Endothelial cell of umbilical vein (primary cell): ENCODE measurements at regions not wholly inside any gene's neighbourhood (a gene's known extent, or its start where the extent isn't known, plus 50 kb on each side); places are given as distances from the start of the nearest gene placed in this dataset.

Source experiments
- BruUV-seq: library from RNA; stranded (reverse); fragments of 400-500 nt; replicated peaks from 2 replicates; lab custom pipeline; 2021; lab: Mats Ljungman, UMichigan
- CTCF ChIA-PET: fragments of 300-600, 350-600 bp; sonication (Branson Sonifier 250); formaldehyde crosslinking; loops from one replicate; lab custom pipeline; 2021; ENCODE audit warnings: antibody characterized with exemption, inconsistent platforms; lab: Charles Lee
- POLR2A ChIA-PET: fragments of 300-600, 350-600 bp; sonication (Branson Sonifier 250); formaldehyde crosslinking; loops from one replicate; lab custom pipeline; 2021; ENCODE audit warnings: antibody characterized with exemption, inconsistent platforms; lab: Charles Lee
- DNase-seq: peaks from one replicate; pipeline ENCODE4 v3.0.0-alpha.2; 2011; ENCODE audit warnings: low read depth, low spot score
- FAIRE-seq: peaks from 2 replicates; lab custom pipeline; 2011; peaks lifted over from hg19 to GRCh38; lab: Jason Lieb, UNC
- H2AFZ ChIP-seq: 2 replicates; pipeline ENCODE4 v1.6.0; 2012; ENCODE audit warnings: low read depth, low read length, control low read depth, inconsistent platforms
- H3K27ac ChIP-seq: 2 replicates; pipeline ENCODE4 v1.5.1; 2011; ENCODE audit warnings: low read depth, mild to moderate bottlenecking, control low read depth, low read length, moderate library complexity; ENCODE audit not compliant: insufficient read depth
- H3K27me3 ChIP-seq, 2 experiments: 2 replicates each; pipeline versions ENCODE4 v1.6.0 to v1.6.1; 2011; ENCODE audit warnings: low read length in 2 of 2, mixed read lengths in 1 of 2; ENCODE audit not compliant: control insufficient read depth in 2 of 2, insufficient read depth in 2 of 2
- H3K36me3 ChIP-seq, 2 experiments: 2 replicates in 1 of 2; 3 replicates in 1 of 2; pipeline ENCODE4 v1.5.1; 2011; ENCODE audit warnings: low read length in 2 of 2, mild to moderate bottlenecking in 1 of 2, moderate library complexity in 1 of 2; ENCODE audit not compliant: control insufficient read depth in 2 of 2, insufficient read depth in 2 of 2; ENCODE audit errors: extremely low read depth in 1 of 2
- H3K4me1 ChIP-seq: 3 replicates; pipeline ENCODE4 v1.5.1; 2011; ENCODE audit warnings: mild to moderate bottlenecking, low read length; ENCODE audit not compliant: control insufficient read depth, insufficient read depth; ENCODE audit errors: extremely low read depth
- H3K4me2 ChIP-seq: 2 replicates; pipeline ENCODE4 v1.6.1; 2011; ENCODE audit warnings: low read length, control low read depth, mixed read lengths; ENCODE audit not compliant: insufficient read depth
- H3K4me3 ChIP-seq, 3 experiments: fragments of 200-600 bp in 1 of 3; sonication (generic), shearing (Covaris generic) in 1 of 3; replicated peaks in 1 of 3; 2 replicates each; pipeline ENCODE4 v1.5.1; 2011 to 2016; ENCODE audit warnings: control low read depth in 3 of 3, low read length in 3 of 3, mild to moderate bottlenecking in 2 of 3, inconsistent platforms in 1 of 3, low read depth in 1 of 3, moderate library complexity in 1 of 3; ENCODE audit not compliant: insufficient read depth in 1 of 3
- H3K79me2 ChIP-seq: 2 replicates; pipeline ENCODE4 v1.6.0; 2012; ENCODE audit warnings: low read length, inconsistent platforms; ENCODE audit not compliant: control insufficient read depth, insufficient read depth
- H3K9ac ChIP-seq: replicated peaks from 2 replicates; pipeline ENCODE3; 2011; ENCODE audit warnings: low read length, control low read depth; ENCODE audit not compliant: insufficient read depth; ENCODE audit errors: extremely low read depth
- H3K9me1 ChIP-seq: replicated peaks from 3 replicates; pipeline ENCODE4 v1.6.0; 2011; ENCODE audit warnings: mild to moderate bottlenecking, low read length; ENCODE audit not compliant: control insufficient read depth, insufficient read depth; ENCODE audit errors: extremely low read depth
- H3K9me3 ChIP-seq: replicated peaks from 2 replicates; pipeline ENCODE4 v1.5.1; 2012; ENCODE audit warnings: low read length, inconsistent platforms; ENCODE audit not compliant: control insufficient read depth, insufficient read depth
- H4K20me1 ChIP-seq: replicated peaks from 2 replicates; pipeline ENCODE3; 2011; ENCODE audit warnings: mild to moderate bottlenecking, low read length; ENCODE audit not compliant: control insufficient read depth, insufficient read depth; ENCODE audit errors: extremely low read depth
- EZH2 ChIP-seq: IDR thresholded peaks from 2 replicates; pipeline ENCODE4 v1.6.1; 2012; ENCODE audit warnings: borderline replicate concordance, low read depth, mild to moderate bottlenecking, moderate library complexity, low read length, inconsistent platforms; ENCODE audit not compliant: severe bottlenecking
- FOS ChIP-seq: IDR thresholded peaks from 2 replicates; pipeline ENCODE4 v1.6.1; 2011; ENCODE audit warnings: mild to moderate bottlenecking, low read length, moderate library complexity, borderline replicate concordance; ENCODE audit not compliant: insufficient read depth
- GATA2 ChIP-seq: IDR thresholded peaks from 2 replicates; pipeline ENCODE4 v1.7.0; 2011; ENCODE audit warnings: low read depth, mild to moderate bottlenecking, moderate library complexity, mixed read lengths, low read length; ENCODE audit not compliant: insufficient read length, insufficient read depth
- JUN ChIP-seq: IDR thresholded peaks from 2 replicates; pipeline ENCODE4 v1.6.1; 2011; ENCODE audit warnings: borderline replicate concordance, low read depth; ENCODE audit not compliant: insufficient read length, insufficient read depth
- MYC ChIP-seq: IDR thresholded peaks from one replicate; pipeline ENCODE4 v1.6.1; 2011; ENCODE audit warnings: mild to moderate bottlenecking, low read depth, low read length
- POLR2A ChIP-seq: IDR thresholded peaks from 2 replicates; pipeline ENCODE4 v1.6.1; 2012; ENCODE audit warnings: low read depth, mild to moderate bottlenecking, control low read depth, low read length
- POLR2AphosphoS5 ChIP-seq: IDR thresholded peaks from 2 replicates; pipeline ENCODE4 v1.6.1; 2012; ENCODE audit warnings: low read depth, mild to moderate bottlenecking, control low read depth, low read length, moderate library complexity; ENCODE audit not compliant: insufficient read depth
- dilution Hi-C: fragments of 300-500 bp; cut with MboI; formaldehyde crosslinking; loops from one replicate; pipeline ENCODE4 v1.15.0; 2019; ENCODE audit warnings: low sequenced_read_pairs; ENCODE audit not compliant: extremely low pct_ligation_motif_present
- intact Hi-C: fragments of 100-400 bp; cut with micrococcal nuclease; formaldehyde crosslinking; loops from one replicate; pipeline ENCODE4 v1.10.0; 2022
- TF ChIP-seq, protein P1 (sequence below), 2 donors: IDR thresholded peaks; 1 replicate in 1 of 2; 2 replicates in 1 of 2; pipeline ENCODE4 v1.5.1; 2011; ENCODE audit warnings: low read length in 2 of 2, mild to moderate bottlenecking in 2 of 2, moderate library complexity in 2 of 2, control low read depth in 1 of 2, inconsistent platforms in 1 of 2, low read depth in 1 of 2; ENCODE audit not compliant: insufficient read depth in 1 of 2; ENCODE audit errors: extremely low read depth in 1 of 2
- TF ChIP-seq, protein P2 (sequence below): IDR thresholded peaks from 2 replicates; pipeline ENCODE4 v1.6.1; 2011; ENCODE audit not compliant: insufficient read depth, insufficient read length

DNA sequence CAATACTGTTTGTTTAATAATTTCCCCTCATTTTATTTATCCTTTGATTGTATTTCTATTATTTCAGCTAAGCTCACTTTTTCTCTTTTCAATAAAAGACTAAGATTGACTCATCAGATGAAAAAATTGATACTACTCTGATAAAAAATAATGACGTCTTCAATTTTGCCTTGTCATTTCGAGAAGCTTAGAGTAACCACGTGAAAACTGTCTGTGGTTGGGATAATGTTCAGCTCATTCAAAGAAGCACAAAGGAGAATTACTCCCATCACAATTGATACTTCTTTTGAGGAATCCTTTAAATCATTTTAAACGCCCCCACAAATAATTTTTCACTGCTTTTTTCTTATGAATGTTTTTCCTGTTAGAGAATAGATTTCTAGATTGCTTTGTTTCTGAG, 318.7 kb upstream of the SLITRK1 start:
- Histone ChIP-seq H3K9me3 (peaks cover 6% of the 10 kb centered on the region), H3K27ac (no peak overlapping the region), H2AFZ (no peak overlapping the region), H3K9ac (no peak overlapping the region), H3K79me2 (no peaks in the 10 kb centered on the region), H3K4me2 (no peak overlapping the region), H4K20me1 (no peaks in the 10 kb centered on the region), H3K36me3 (no peaks in the 10 kb centered on the region), H3K4me3 (no peak overlapping the region), H3K4me1 (no peaks in the 10 kb centered on the region), H3K27me3 (no peaks in the 10 kb centered on the region), H3K9me1 (no peaks in the 10 kb centered on the region)
- no peak for DNase-seq
- intact Hi-C loops, result no loop called here
- ChIA-PET POLR2A (no interaction called here), CTCF (no interaction called here)
- BruUV-seq, result no TSS peak
- FAIRE-seq, result no peak
- dilution Hi-C loops, result no loop called here
- no peak for TF ChIP-seq GATA2
- TF ChIP-seq, protein P1, sequence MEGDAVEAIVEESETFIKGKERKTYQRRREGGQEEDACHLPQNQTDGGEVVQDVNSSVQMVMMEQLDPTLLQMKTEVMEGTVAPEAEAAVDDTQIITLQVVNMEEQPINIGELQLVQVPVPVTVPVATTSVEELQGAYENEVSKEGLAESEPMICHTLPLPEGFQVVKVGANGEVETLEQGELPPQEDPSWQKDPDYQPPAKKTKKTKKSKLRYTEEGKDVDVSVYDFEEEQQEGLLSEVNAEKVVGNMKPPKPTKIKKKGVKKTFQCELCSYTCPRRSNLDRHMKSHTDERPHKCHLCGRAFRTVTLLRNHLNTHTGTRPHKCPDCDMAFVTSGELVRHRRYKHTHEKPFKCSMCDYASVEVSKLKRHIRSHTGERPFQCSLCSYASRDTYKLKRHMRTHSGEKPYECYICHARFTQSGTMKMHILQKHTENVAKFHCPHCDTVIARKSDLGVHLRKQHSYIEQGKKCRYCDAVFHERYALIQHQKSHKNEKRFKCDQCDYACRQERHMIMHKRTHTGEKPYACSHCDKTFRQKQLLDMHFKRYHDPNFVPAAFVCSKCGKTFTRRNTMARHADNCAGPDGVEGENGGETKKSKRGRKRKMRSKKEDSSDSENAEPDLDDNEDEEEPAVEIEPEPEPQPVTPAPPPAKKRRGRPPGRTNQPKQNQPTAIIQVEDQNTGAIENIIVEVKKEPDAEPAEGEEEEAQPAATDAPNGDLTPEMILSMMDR (IDR thresholded peaks at IDR 0.05; ENCODE audit: extremely low read depth in 1 of 2, insufficient read depth in 1 of 2, low read depth in 1 of 2, low read length in 2 of 2), result no peak
- no peak for TF ChIP-seq POLR2A
- TF ChIP-seq MYC, result no peak

DNA sequence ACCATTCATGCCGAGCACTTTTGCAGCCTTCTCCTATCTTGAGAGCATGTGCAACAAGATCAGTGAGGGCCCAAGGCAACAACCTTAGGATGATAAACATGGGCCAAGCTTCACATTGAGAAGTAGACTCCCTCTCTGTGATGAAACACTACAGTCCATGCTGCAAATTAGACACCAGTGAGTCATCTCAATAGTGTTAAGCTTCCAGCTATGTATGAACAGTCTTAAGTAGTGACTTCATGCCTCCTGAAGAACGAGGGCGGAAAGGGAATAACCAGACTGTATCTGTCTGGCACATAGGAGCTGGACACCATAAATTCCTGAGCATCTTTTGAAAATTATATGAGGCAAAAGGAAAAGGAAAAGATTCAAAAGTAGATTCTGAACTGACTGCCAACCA, 309.9 kb upstream of the SLITRK1 start:
- Histone ChIP-seq H3K27me3 (no peaks in the 10 kb centered on the region), H2AFZ (no peak overlapping the region), H3K4me2 (no peak overlapping the region), H3K9ac (no peak overlapping the region), H4K20me1 (no peaks in the 10 kb centered on the region), H3K4me1 (no peaks in the 10 kb centered on the region), H3K36me3 (no peaks in the 10 kb centered on the region), H3K79me2 (no peaks in the 10 kb centered on the region), H3K27ac (no peak overlapping the region), H3K4me3 (no peak overlapping the region), H3K9me3 (peaks cover 3% of the 10 kb centered on the region), H3K9me1 (no peaks in the 10 kb centered on the region)
- dilution Hi-C loops (no loop called here), intact Hi-C loops (no loop called here)
- no TSS peak for BruUV-seq
- ChIA-PET POLR2A (interaction anchor here (0.6 kb wide), 1 partner anchor 1925 kb away, joined by 4 read pairs; no protein-coding TSS in a partner anchor), CTCF (no interaction called here)
- TF ChIP-seq GATA2 (no peak), EZH2 (no peak), POLR2AphosphoS5 (no peak), JUN (no peak), FOS (no peak), POLR2A (no peak), MYC (no peak)
- TF ChIP-seq, protein P2, sequence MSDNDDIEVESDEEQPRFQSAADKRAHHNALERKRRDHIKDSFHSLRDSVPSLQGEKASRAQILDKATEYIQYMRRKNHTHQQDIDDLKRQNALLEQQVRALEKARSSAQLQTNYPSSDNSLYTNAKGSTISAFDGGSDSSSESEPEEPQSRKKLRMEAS, result no peak
- TF ChIP-seq, protein P1 (IDR thresholded peaks at IDR 0.05; ENCODE audit: extremely low read depth in 1 of 2, insufficient read depth in 1 of 2, low read depth in 1 of 2, low read length in 2 of 2), result no peak
- DNase-seq (no peak), FAIRE-seq (no peak)
